Hepatocyte (in vitro differentiated cells): ENCODE measurements at regions not wholly inside any gene's neighbourhood (a gene's known extent, or its start where the extent isn't known, plus 50 kb on each side); places are given as distances from the start of the nearest gene placed in this dataset.

Experiments used
- EZH2 ChIP-seq: fragments of 200-600 bp; sonication (generic); IDR thresholded peaks from 2 replicates; pipeline ENCODE4 v1.6.1; 2016; ENCODE audit warnings: antibody characterized with exemption, mild to moderate bottlenecking, borderline replicate concordance
- EZH2phosphoT487 ChIP-seq: fragments of 200-600 bp; sonication (generic); IDR thresholded peaks from one replicate; pipeline ENCODE4 v1.6.1; 2018; ENCODE audit warnings: antibody characterized with exemption, mild to moderate bottlenecking, low read depth, moderate library complexity; ENCODE audit not compliant: unreplicated experiment, severe bottlenecking
- TF ChIP-seq, protein P1 (sequence below): fragments of 200-600 bp; sonication (generic); IDR thresholded peaks from 2 replicates; pipeline ENCODE4 v1.5.1; 2016; ENCODE audit warnings: antibody characterized with exemption, mild to moderate bottlenecking; ENCODE audit not compliant: poor library complexity

DNA sequence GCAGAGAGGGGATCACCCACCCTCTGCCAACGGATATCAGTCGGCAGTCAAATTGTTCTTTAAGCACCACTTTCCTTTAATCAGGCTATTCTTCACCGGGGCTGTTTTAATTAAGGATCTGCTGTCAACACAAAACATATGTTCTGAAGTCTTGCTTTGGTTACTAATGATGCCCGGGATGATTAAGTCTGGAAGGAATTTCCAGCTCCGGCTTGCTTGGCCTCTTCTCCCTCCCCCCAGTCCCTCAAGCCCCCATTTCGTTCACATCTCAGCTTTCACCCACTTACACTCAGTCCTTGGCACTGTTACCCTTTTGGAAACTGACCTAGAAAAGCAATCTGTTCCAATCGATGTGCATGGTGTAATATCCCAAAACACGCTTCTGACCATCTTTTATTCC is 74.7 kb downstream of the MSX2 start:
- TF ChIP-seq EZH2 (no peak), EZH2phosphoT487 (no peak)
- TF ChIP-seq, protein P1, sequence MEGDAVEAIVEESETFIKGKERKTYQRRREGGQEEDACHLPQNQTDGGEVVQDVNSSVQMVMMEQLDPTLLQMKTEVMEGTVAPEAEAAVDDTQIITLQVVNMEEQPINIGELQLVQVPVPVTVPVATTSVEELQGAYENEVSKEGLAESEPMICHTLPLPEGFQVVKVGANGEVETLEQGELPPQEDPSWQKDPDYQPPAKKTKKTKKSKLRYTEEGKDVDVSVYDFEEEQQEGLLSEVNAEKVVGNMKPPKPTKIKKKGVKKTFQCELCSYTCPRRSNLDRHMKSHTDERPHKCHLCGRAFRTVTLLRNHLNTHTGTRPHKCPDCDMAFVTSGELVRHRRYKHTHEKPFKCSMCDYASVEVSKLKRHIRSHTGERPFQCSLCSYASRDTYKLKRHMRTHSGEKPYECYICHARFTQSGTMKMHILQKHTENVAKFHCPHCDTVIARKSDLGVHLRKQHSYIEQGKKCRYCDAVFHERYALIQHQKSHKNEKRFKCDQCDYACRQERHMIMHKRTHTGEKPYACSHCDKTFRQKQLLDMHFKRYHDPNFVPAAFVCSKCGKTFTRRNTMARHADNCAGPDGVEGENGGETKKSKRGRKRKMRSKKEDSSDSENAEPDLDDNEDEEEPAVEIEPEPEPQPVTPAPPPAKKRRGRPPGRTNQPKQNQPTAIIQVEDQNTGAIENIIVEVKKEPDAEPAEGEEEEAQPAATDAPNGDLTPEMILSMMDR: no peak
